SHP77 (cell line): ENCODE measurements at regions not wholly inside any gene's neighbourhood (a gene's known extent, or its start where the extent isn't known, plus 50 kb on each side); places are given as distances from the start of the nearest gene placed in this dataset.

Source experiments
- DNase-seq, 2 experiments: peaks; one replicate each; lab custom pipeline; 2025; lab: John Stamatoyannopoulos, UW

DNA sequence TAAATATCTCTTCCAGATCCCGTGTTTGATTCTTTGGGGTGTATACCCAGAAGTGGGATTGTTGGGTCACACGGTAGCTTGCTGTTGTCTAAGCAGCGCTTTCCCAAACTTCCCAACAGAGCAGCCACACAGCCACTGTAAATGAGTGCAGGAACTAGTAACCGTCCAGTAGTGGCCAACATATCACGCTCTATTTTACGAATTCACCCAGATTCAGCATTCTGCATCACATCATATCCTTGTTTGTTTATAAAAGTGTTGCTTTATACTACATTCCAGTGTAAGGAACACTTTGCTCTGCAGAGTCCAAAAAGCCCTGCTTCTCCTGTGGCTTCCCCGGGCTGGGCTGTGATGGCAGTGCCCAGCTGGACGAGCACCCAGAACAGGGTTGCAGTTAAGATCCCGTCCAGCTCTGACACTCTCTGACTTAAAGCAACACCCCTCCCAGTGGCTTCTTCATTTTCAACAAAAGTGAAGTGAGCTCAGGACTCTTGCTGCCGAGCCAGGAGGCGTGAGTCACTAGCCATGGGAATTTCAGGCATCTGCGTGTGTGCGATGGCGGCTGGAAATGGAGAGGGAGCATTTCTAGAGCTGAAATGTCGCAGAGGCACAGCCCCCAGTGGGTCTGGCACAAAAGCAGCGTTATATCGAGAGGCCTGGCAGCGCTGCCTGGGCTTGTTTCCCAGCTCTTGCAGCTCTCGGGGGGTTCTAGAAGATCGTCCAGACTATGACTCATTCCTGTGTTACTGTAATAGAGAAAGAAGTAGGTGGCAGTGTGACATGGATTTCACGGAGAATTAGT is 216.3 kb upstream of the ECI2 start:
- DNase-seq = no peak

DNA sequence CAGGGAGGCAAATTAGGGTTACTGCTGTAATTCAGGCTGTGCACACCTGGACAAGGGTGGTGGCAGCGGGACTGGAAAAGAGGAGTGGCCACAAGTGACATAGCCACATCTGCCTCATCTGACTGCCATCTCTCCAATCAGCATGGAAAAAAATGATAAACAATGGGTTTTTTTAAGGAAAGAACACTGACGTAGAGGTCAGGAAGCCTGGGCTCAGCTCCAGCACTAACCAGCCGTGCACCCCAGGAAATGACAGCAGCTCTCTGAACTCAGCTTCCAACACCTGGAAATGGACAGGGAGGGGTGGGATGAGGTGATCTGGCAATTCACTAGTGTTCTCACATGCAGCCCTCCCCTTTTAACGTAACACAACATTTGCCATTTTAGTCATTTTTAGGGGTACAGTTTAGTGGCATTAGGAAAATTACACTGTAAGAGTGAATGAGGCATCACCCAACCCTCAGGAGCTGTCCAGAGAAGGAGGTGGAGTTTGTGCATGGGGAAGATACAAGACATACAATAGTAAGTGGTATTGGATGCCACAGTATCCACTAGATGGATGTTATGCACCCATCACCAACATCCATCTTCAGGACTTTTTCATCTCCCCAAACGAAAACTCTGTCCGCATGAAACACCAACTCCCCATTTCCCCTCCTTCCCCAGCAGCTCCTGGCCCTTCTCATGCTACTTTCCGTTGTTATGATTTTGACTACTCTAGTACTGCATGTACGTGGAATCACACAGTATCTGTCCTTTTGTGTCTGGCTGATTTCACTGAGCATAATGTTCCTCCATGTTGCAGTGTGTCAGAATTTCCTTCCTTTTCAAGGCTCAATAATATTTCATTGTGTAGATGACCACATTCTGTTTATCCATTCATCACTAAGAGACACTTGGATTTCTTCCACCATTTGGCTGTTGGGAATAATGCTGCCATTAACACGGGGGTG is 215.5 kb upstream of the ECI2 start:
- no peak for DNase-seq

DNA sequence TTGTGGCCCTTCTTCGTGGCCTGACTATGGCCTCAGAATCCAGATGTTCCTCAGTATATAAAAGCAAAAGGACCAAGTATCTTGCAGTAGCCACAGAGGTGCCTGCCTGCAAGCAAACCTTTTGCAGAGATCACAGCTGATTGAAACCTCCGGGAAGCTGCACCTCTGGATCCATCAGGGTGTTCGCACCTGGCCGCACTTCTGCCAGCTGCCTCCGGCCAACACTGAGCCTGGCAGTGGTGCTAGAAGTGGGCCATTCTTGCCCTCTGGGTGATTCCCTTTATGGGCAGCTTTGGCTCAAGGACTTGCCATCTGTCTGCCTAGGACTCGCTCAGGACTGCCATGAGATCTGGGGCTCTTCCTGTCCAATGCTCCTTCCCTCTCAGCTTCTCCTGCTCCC is 214.6 kb upstream of the ECI2 start:
- no peak for DNase-seq

DNA sequence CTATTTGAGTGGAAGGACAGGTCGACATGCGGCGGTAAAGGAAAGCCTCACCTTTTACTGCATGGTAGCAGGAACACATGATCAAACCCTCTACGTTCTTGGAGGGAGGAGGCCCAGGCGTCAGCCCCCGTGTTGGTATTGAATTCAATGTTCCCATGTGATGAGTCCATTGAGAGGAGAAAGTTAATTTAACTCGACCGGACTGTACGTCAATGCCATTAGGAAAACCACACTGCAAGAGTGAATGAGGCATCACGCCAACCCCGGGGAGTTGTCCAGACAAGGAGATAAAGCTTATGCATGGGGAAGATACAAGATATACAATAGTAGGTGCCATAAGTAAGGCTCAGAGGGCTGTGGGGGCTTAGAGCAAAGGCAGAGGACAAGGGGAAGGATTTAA is 213.9 kb upstream of the ECI2 start:
- DNase-seq = no peak

DNA sequence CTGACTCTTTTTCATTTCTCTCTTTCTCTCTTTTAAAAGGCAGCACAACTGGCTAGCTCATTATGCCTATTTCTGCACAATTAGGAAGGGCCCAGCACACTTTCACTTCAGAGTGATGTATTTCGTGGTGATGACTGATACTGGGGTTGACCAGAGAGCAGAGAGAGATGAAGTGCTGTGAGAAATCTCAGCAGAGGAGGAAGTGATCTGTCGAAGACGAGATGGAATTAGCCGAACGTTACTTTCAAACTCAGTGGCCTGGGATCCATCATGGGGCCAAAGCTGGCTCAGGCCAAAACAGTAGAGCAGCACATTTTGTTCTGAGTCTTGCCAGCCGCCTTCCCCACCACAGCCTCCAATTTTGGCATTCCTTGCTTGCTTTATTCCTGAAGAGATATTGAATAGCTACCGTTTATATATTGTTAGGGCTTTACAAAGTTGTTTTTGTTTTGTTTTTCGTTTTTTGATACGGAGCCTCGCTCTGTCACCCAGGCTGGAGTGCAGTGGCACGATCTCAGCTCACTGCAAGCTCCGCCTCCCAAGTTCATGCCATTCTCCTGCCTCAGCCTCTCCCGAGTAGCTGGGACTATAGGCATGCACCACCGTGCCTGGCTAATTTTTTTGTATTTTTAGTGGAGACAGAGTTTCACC is 213.2 kb upstream of the ECI2 start:
- DNase-seq = no peak

DNA sequence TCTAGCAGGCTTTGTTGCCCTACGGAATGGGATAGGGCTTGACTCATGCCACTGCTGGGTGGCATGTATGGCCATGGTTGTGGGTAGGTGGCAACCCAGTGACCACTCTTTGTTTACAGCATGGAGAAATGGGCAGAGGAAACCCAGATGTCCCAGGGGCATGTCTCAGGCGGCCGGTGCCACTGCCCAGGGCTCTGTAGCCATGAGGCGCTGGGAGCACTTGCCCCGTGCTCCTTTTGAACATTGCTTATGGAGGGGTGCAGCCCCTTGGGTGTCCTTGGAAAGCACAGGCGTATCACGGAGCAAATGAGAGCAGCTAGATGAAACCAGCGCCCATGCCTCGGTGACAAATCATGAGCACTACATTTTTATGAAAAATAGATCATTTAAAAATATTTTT is 212.5 kb upstream of the ECI2 start:
- no peak for DNase-seq

DNA sequence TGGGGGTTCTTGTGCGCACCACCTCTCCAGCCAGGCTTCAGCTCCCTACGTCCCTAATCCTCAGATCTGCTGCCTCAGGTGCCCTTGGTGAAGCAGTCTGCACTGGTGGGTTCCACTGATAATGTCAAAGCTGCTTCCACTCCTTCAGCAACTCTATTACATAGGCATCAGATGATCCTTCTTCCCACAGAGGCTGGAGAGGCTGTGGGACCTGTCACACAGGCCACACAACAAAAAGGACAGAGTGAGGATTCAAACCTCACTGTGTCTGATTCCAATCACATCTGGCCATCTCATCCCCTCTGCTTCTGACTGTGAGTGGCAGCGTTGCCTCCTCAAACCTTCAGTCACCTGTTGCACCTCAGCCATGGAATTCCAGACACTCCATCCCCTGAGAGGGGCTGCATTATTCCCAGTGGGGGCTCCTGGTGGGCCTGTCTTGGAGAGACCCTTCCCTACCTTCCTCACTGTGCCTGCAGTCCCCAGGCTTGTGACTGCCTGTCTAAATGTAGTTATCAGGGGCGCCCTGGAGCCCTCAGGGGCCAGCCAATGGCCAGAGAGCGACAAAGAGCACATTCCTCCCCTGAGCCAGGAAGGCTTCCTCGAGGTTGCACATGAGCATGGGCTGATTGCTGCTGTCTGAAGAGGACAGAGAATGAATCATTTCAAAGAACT is 211.4 kb upstream of the ECI2 start:
- no peak for DNase-seq

DNA sequence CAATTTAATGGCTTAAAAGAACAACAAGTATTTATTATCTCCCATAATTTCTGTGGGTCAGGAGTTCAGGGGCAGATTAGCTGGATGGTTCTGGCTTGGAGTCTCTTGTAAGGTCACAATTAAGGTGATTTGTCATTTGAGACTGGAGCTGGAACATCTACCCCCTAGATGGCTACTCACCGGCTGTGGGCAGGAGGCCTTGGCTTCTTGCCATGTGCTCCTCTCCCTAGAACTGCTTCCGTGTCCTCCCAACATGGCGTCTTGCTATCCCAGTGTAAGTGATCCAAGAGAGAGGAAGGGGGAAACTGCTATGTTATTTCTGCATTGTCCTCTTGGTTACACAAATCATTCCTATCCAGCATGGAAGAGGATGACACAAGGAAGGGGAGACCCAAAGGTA is 210.2 kb upstream of the ECI2 start:
- DNase-seq = no peak

DNA sequence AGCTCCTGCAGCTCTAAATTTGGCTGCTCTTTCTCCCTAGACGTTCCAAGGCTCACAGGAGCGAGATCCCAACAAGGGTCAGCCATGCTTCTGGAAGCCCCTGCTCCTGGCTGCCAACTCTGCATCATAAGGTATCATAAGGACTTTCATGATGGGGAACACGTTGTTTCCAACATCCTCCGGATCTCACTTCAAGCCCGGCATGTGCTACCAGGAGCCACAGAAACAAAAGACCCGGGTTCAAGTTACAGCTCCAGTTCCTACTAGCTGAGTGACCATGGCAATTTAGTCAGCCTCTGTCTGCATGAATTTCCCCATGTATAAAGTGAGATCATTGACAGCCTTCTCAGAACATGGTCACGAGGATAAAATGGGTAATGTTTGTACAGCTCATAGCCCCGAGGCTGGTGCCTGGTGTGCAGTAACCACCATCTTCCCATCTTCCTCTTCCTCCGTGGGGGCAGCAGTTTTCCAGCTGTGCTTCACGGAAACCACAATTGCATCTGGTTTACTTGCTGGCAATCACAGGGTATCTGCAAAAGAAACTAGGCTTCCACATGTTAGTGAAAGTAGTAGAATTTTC is 209.0 kb upstream of the ECI2 start:
- DNase-seq = no peak

DNA sequence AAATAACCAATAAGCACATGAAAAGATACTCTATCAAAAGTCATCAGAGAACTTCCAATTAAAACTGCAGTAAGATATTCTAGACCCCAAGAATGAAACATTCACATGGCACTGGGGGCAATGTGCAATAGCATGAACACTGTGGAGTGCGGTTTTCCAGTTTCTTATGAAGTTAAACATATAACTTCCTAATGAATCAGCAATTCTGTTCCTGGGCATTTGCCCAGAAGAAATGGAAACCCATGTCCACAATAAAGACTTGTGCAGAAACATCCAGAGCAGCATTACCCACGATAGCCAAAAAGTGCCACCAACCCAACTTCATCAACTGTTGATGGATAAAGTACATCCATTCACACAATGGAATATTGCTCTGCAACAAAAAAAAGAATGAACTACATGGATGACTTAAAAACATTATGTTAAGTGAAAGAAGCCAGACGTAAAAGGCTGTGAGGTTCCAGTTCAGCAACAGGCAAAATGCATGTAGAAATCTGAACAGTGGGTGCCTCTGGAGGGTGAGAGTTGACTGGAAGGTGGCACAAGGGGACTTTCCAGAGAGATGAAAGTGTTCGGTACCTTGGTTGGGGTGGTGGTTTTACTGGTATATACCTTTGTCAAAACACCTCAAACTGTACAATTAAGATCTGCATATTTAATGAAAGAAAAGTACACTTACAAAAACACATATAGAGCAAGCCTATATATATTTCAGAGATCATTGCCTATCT is 207.2 kb upstream of the ECI2 start:
- no peak for DNase-seq

DNA sequence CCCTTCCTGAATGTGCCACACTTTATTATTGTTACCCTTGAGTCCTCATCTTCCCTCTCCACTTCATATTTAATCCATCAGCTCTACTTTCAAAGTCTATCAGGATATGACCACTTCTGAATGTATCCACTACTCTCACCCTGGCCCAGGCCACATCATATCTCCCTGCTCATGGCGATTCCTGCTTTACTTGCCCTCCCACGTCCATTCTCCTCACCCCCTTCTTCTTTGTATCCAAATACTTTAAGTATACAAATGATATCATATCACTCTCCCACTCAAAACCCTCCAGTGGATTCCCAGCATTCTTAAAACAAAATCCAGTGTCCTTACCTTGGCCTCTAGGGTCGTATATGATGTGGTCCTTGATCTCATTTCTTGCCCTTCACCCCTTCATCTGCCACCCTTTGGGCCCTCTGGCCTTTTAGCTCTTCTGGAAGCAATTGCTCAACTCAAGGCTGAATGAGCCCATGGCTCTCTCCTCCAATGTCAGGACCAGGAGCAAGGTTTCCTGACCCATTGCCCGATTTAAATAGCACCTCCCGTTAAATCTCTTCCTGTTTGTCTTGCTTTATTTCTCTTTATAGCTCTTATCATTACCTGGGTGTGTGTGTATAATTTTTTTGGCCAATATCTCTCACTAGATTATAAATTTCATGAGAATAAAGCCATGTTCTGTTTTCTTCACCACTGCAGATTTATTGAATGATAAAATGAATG is 205.9 kb upstream of the ECI2 start:
- DNase-seq = no peak

DNA sequence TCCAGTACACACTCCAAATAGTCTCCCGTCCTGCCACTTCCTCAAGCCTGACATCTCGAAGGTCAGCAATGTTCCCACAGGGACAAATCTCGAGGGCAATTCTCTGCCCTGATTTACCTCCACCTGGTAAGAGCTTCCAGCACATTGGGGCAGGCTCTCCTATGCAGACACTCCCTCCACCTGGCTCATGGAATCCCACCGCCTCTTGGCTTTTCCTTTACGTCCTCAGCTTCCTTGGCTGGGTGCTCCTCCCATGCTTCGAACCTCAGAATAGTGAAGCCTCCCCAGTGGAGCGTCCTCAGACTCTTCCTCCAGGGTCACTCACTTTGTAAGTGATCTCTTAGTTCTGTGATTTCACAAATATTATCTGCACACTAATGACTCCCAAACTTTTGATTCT is 205.2 kb upstream of the ECI2 start:
- DNase-seq = no peak

DNA sequence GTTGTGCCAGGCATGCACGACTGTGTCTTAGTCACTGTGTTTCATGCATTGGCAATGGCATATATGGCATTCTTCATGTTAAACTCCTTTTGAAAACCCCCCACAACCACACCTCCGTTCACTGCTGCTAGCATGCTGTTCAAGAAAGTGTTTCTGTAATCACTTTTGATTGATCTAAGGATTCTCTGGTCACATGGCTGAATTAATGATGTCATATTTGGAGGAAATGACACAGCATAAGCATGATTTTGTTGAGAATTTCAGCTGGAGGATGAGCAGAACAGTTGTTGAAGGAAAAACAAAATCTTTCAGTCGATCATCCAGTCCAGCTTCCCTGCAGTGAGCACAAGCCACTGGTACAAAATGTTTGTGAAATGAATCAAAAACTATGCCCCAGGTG is 203.5 kb upstream of the ECI2 start:
- DNase-seq = no peak

DNA sequence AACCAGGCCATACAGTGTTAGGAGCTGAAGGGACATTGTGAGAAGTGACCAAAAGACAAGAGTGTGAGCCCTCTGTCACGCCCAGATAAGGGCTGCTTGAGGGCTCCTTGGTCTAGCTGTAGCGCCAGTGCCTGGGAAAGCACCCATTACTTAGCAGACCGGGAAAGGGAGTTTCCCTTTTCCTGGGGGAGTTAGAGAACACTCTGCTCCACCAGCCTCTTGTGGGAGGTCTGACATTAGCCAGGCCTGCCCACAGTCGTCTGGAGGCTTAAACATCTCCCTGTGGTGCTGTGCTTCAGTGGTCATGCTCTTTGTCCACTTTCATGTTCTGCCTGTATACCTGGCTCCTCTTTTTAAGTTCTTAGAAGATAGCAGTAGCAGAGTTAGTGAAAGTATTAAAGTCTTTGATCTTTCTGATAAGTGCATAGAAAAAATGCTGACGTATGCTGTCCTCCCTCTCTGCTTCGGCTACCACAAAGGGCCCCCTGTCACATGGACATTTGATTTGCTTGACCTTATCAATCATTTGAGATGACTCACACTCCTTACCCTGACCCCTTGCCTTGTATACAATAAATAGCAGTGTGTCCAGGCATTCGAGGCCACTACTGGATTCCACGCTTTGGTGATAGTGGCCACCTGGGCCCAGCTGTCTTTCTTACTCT is 201.5 kb upstream of the ECI2 start:
- no peak for DNase-seq

DNA sequence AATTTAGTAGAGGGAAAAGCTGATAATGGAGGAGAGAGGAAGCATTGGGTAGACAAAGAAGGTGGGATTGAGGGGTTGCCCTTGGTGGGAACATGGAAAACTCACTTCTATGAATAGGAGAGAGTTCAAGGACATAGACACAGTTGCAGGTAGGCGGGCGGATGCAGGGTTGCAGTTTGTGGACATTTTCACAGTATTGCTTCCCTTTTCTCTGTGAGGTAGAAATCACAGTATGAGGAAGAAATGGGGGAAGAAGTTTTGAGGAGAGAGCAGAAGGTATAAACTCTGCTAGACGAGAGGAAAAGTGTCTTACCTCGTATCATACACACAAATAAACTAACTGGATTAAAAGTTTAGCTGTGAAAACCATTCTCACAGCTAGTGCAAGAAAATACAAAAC is 200.7 kb upstream of the ECI2 start:
- DNase-seq = no peak

DNA sequence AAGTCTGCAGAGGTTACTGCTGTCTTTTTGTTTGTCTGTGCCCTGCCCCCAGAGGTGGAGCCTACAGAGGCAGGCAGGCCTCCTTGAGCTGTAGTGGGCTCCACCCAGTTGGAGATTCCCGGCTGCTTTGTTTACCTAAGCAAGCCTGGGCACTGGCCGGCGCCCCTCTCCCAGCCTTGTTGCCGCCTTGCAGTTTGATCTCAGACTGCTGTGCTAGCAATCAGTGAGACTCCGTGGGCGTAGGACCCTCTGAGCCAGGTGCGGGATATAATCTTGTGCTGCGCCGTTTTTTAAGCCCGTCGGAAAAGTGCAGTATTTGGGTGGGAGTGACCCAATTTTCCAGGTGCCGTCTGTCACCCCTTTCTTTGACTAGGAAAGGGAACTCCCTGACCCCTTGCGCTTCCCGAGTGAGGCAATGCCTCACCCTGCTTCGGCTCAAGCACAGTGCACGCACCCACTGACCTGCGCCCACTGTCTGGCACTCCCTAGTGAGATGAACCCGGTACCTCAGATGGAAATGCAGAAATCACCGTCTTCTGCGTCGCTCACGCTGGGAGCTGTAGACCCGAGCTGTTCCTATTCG is 198.9 kb upstream of the ECI2 start:
- peak; percentile 45 to 57 for DNase-seq

DNA sequence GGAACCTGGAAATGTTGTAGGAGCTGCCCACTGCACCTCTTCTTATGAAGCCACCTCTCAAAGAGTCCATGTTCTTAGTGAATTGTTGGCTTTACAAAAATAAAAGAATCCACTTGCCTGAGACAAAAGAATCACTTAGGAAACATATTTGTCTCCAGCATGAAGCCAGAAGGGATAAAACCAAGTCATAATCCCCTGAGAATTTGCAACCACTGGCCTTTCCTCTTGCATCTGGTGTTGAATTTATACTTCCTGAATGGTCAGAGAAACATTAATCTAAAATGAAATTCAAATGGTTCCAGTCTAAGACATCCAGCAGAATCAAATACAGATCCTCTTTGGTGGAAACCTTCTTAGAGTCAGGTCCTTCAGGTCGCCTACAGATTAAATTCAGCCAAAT is 192.5 kb upstream of the ECI2 start:
- no peak for DNase-seq

DNA sequence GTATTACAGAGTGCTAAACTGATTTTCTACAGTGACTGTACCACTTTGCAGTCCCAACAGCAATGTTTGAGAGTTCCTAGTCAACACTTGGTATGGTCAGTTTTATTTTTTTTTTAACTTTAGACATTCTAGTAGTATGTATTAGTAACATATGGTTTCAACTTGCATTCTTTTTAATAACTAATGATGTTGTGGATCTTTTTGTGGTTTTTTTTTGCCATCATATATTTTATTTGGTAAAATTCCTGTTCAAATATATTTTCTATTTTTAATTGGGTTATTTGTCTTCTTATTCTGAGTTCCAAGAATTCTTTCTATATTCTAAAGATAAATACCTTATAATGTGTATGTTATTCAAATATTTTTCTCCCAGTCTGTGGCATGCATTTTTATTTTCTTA is 189.4 kb upstream of the ECI2 start:
- DNase-seq = no peak

DNA sequence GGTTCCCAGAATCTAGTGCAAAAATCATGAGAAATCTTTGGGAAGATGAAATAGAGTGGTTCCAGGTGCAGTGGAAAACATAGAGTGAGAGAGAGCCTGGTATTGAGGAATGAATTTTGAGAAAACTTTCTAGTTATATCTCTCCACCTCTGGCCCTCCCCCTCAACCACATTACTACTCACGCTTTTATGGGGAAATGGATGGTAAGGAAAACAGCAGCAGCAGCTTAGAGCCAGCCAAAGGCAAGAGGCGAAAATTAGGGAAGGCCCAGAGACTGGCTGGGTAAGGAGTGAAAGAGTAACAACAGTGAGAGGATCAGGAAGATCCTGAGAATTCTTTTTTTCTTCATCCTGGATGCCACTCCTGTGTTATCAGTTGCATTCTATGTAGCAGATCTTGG is 187.9 kb upstream of the ECI2 start:
- no peak for DNase-seq
